IMR-90 (cell line): ENCODE measurements at regions not wholly inside any gene's neighbourhood (a gene's known extent, or its start where the extent isn't known, plus 50 kb on each side); places are given as distances from the start of the nearest gene placed in this dataset.

Source experiments
- ATAC-seq: fragments of 200-7000 bp; cut with Tn5 transposase; 2 replicates; pipeline ENCODE4 v1.9.1; 2020; ENCODE audit warnings: low read depth, mild to moderate bottlenecking, moderate library complexity
- BruUV-seq: library from RNA; stranded (reverse); fragments of 400-500 nt; replicated peaks from 2 replicates; lab custom pipeline; 2021; lab: Mats Ljungman, UMichigan
- CTCF ChIA-PET: fragments of 300-600 bp; formaldehyde crosslinking; extraction: SDS; loops from one replicate; lab custom pipeline; 2021; ENCODE audit warnings: antibody characterized with exemption; lab: Yijun Ruan, JAX
- POLR2A ChIA-PET: fragments of 300-600 bp; sonication (Branson Sonifier 250); formaldehyde crosslinking; loops from one replicate; lab custom pipeline; 2022; ENCODE audit warnings: antibody characterized with exemption; ENCODE audit not compliant: unreplicated experiment; lab: Charles Lee
- DNase-seq: peaks from one replicate; pipeline ENCODE4 v3.0.0; 2013
- H2AFZ ChIP-seq: replicated peaks from 2 replicates; pipeline ENCODE3; 2013; ENCODE audit warnings: low read length, mild to moderate bottlenecking; ENCODE audit not compliant: poor library complexity
- H2AK5ac ChIP-seq: 2 replicates; pipeline ENCODE4 v1.6.1; 2013; ENCODE audit warnings: low read depth, low read length, inconsistent platforms
- H2AK9ac ChIP-seq: replicated peaks from 2 replicates; pipeline ENCODE3; 2013; ENCODE audit warnings: mild to moderate bottlenecking, low read depth, low read length, moderate library complexity; ENCODE audit not compliant: poor library complexity
- H2BK120ac ChIP-seq: 2 replicates; pipeline ENCODE4 v1.6.1; 2013; ENCODE audit warnings: low read depth, low read length, inconsistent platforms
- H2BK15ac ChIP-seq: 3 replicates; pipeline ENCODE4 v1.6.1; 2013; ENCODE audit warnings: low read depth, low read length, inconsistent platforms
- H2BK20ac ChIP-seq: 2 replicates; pipeline ENCODE4 v1.6.1; 2013; ENCODE audit warnings: low read depth, mild to moderate bottlenecking, inconsistent platforms, low read length, moderate library complexity
- H2BK5ac ChIP-seq: 2 replicates; pipeline ENCODE4 v1.6.1; 2013; ENCODE audit warnings: mild to moderate bottlenecking, low read depth, low read length, inconsistent platforms; ENCODE audit not compliant: poor library complexity, severe bottlenecking
- H3K14ac ChIP-seq: replicated peaks from 2 replicates; pipeline ENCODE4 v1.6.1; 2013; ENCODE audit warnings: low read depth, low read length, inconsistent platforms
- H3K18ac ChIP-seq: 2 replicates; pipeline ENCODE4 v1.6.1; 2013; ENCODE audit warnings: low read depth, low read length, control low read depth
- H3K23ac ChIP-seq: 2 replicates; pipeline ENCODE4 v1.6.1; 2013; ENCODE audit warnings: low read depth, low read length, inconsistent platforms
- H3K27ac ChIP-seq: 2 replicates; pipeline ENCODE4 v1.5.1; 2013; ENCODE audit warnings: mild to moderate bottlenecking, control low read depth, low read length; ENCODE audit not compliant: insufficient read depth
- H3K27me3 ChIP-seq: 2 replicates; pipeline ENCODE4 v1.6.1; 2013; ENCODE audit warnings: low read length; ENCODE audit not compliant: control insufficient read depth, insufficient read depth
- H3K36me3 ChIP-seq: 2 replicates; pipeline ENCODE4 v1.6.1; 2013; ENCODE audit warnings: low read length, mixed read lengths; ENCODE audit not compliant: control insufficient read depth, insufficient read depth
- H3K4ac ChIP-seq: 2 replicates; pipeline ENCODE4 v1.6.1; 2013; ENCODE audit warnings: low read depth, low read length, inconsistent platforms
- H3K4me1 ChIP-seq: 2 replicates; pipeline ENCODE4 v1.6.1; 2013; ENCODE audit warnings: low read length, mixed read lengths; ENCODE audit not compliant: control insufficient read depth, insufficient read depth
- H3K4me2 ChIP-seq: 2 replicates; pipeline ENCODE4 v1.6.1; 2013; ENCODE audit warnings: low read depth, mild to moderate bottlenecking, control low read depth, low read length, moderate library complexity
- H3K4me3 ChIP-seq: 2 replicates; pipeline ENCODE4 v1.5.1; 2013; ENCODE audit warnings: low read depth, mild to moderate bottlenecking, control low read depth, low read length, moderate library complexity; ENCODE audit not compliant: insufficient read depth
- H3K56ac ChIP-seq: 2 replicates; pipeline ENCODE4 v1.6.1; 2013; ENCODE audit warnings: low read length, inconsistent platforms; ENCODE audit not compliant: insufficient read depth; ENCODE audit errors: extremely low read depth
- H3K79me1 ChIP-seq, 2 experiments: 2 replicates each; pipeline ENCODE4 v1.6.1; 2013; ENCODE audit warnings: low read length in 2 of 2, inconsistent platforms in 1 of 2, low read depth in 1 of 2
- H3K9ac ChIP-seq: 2 replicates; pipeline ENCODE4 v1.6.1; 2013; ENCODE audit warnings: low read depth, low read length, control low read depth
- H3K9me1 ChIP-seq: 2 replicates; pipeline ENCODE4 v1.6.1; 2013; ENCODE audit warnings: low read length, inconsistent platforms; ENCODE audit not compliant: insufficient read depth
- H3K9me3 ChIP-seq: 2 replicates; pipeline ENCODE4 v1.6.1; 2013; ENCODE audit warnings: low read length; ENCODE audit not compliant: control insufficient read depth, insufficient read depth
- H4K20me1 ChIP-seq: 2 replicates; pipeline ENCODE4 v1.6.1; 2013; ENCODE audit warnings: low read length, inconsistent platforms; ENCODE audit not compliant: insufficient read depth
- H4K5ac ChIP-seq: 2 replicates; pipeline ENCODE4 v1.6.1; 2013; ENCODE audit warnings: mild to moderate bottlenecking, low read depth, low read length, control low read depth
- H4K8ac ChIP-seq, 2 experiments: 2 replicates each; pipeline ENCODE4 v1.6.1; 2013; ENCODE audit warnings: low read depth in 2 of 2, low read length in 2 of 2, control low read depth in 1 of 2, inconsistent platforms in 1 of 2
- H4K91ac ChIP-seq: 2 replicates; pipeline ENCODE4 v1.6.1; 2013; ENCODE audit warnings: low read depth, low read length, inconsistent platforms; ENCODE audit not compliant: insufficient read depth
- BHLHE40 ChIP-seq: fragments of 150-350 bp; IDR thresholded peaks from 2 replicates; pipeline ENCODE4 v1.6.1; 2016; ENCODE audit warnings: mild to moderate bottlenecking, low read depth, low read length
- CEBPB ChIP-seq: IDR thresholded peaks from 2 replicates; pipeline ENCODE4 v1.6.1; 2012; ENCODE audit warnings: low read depth, low read length, improper control_type of control experiment
- CHD1 ChIP-seq: IDR thresholded peaks from 2 replicates; pipeline ENCODE4 v1.6.1; 2012; ENCODE audit warnings: low read depth, low read length, improper control_type of control experiment
- FOS ChIP-seq: fragments of 150-350 bp; IDR thresholded peaks from 2 replicates; pipeline ENCODE4 v1.6.1; 2016; ENCODE audit warnings: low read depth, low read length
- MAFK ChIP-seq: IDR thresholded peaks from 2 replicates; pipeline ENCODE4 v1.6.1; 2012; ENCODE audit warnings: low read depth, low read length, improper control_type of control experiment
- MAZ ChIP-seq: IDR thresholded peaks from 2 replicates; pipeline ENCODE4 v1.6.1; 2012; ENCODE audit warnings: low read depth, mild to moderate bottlenecking, low read length, improper control_type of control experiment, moderate library complexity, borderline replicate concordance
- MXI1 ChIP-seq: IDR thresholded peaks from 2 replicates; pipeline ENCODE4 v1.6.1; 2012; ENCODE audit warnings: low read depth, mild to moderate bottlenecking, low read length, moderate library complexity, borderline replicate concordance
- NFE2L2 ChIP-seq: fragments of 150-350 bp; IDR thresholded peaks from 2 replicates; pipeline ENCODE4 v1.6.1; 2016; ENCODE audit warnings: low read depth, mild to moderate bottlenecking, low read length
- POLR2A ChIP-seq: IDR thresholded peaks from 2 replicates; pipeline ENCODE4 v1.6.1; 2012; ENCODE audit warnings: mild to moderate bottlenecking, low read depth, low read length
- RAD21 ChIP-seq: IDR thresholded peaks from 2 replicates; pipeline ENCODE4 v1.6.1; 2012; ENCODE audit warnings: low read length, improper control_type of control experiment
- RCOR1 ChIP-seq: IDR thresholded peaks from 2 replicates; pipeline ENCODE4 v1.6.1; 2012; ENCODE audit warnings: mild to moderate bottlenecking, low read length, improper control_type of control experiment; ENCODE audit not compliant: insufficient replicate concordance
- RFX5 ChIP-seq: IDR thresholded peaks from 2 replicates; pipeline ENCODE4 v1.8.0; 2012; ENCODE audit warnings: low read depth, mild to moderate bottlenecking, low read length, moderate library complexity
- SMC3 ChIP-seq: fragments of 150-350 bp; IDR thresholded peaks from 2 replicates; pipeline ENCODE4 v1.6.1; 2016; ENCODE audit warnings: low read depth, mild to moderate bottlenecking, antibody characterized with exemption, low read length, moderate library complexity
- WGBS, 2 experiments: methylation state at CpG; one replicate each; pipeline versions ENCODE4 v1.1.5 to v1.1.7; 2013; ENCODE audit warnings: missing lambda C conversion rate in 2 of 2; ENCODE audit not compliant: insufficient read length in 1 of 2; ENCODE audit errors: extremely low coverage in 2 of 2; 5-methylcytosine and 5-hydroxymethylcytosine counted together
- dilution Hi-C: fragments of 300-500 bp; cut with HindIII; formaldehyde crosslinking; loops from one replicate; pipeline ENCODE4 v1.14.3; 2018; ENCODE audit warnings: low sequenced_read_pairs; ENCODE audit not compliant: unreplicated experiment
- in situ Hi-C: fragments of 300-500 bp; cut with MboI; formaldehyde crosslinking; loops from 3 replicates; pipeline ENCODE4 v1.14.3; 2019; ENCODE audit warnings: low sequenced_read_pairs, inconsistent platforms, mixed read lengths
- intact Hi-C: fragments of 100-400 bp; cut with micrococcal nuclease; formaldehyde crosslinking; loops from 2 replicates; pipeline ENCODE4 v1.10.0; 2022
- TF ChIP-seq, protein P1 (sequence below): conservative IDR thresholded peaks from 2 replicates; pipeline ENCODE4 v1.5.1; 2012; ENCODE audit warnings: mild to moderate bottlenecking, low read depth, low read length, improper control_type of control experiment
- TF ChIP-seq, protein P2 (sequence below): fragments of 150-350 bp; IDR thresholded peaks from 2 replicates; pipeline ENCODE4 v1.6.1; 2016; ENCODE audit warnings: low read depth, mild to moderate bottlenecking, low read length, moderate library complexity, borderline replicate concordance
- TF ChIP-seq, protein P3 (sequence below): fragments of 150-350 bp; IDR thresholded peaks from 2 replicates; pipeline ENCODE4 v1.6.1; 2017; ENCODE audit warnings: mild to moderate bottlenecking, antibody characterized with exemption, low read length, low read depth

DNA sequence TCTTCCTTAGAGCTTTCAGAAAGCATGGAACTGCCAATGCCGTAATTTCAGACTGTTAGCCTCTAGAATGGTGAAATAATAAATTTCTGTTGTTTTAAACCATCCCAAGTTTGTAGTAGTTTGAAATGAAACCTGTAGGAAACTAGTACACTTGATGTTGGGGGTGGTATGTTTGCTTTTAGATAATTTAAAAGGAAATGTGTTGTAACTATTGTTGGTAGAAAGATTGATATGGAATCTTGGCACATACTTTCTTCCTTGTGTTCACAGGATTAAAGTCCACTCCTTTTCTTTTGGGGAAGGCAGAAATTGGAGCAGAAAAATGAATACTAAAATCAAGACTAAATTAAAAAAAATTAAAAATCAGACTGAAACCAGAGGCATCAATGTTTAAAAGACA, 66.0 kb upstream of the ARRDC3 start:
- POLR2A ChIA-PET, result no interaction called here
- BruUV-seq, result no TSS peak

More for the DNA sequence above, 66.0 kb upstream of the ARRDC3 start:
- no peak for DNase-seq
- H2AK5ac ChIP-seq, result no peak overlapping the region
- H3K36me3 ChIP-seq, result no peaks in the 10 kb centered on the region
- H3K23ac ChIP-seq, result no peak overlapping the region
- CTCF ChIA-PET, result no interaction called here
- no peaks in the 10 kb centered on the region for H3K79me1 ChIP-seq
- H3K27me3 ChIP-seq, result no peaks in the 10 kb centered on the region
- intact Hi-C loops (no loop called here), dilution Hi-C loops (no loop called here), in situ Hi-C loops (no loop called here)
- H2AK9ac ChIP-seq, result no peak overlapping the region
- no peak overlapping the region for H3K4me2 ChIP-seq
- no peaks in the 10 kb centered on the region for H3K4me1 ChIP-seq
- H2BK20ac ChIP-seq, result no peak overlapping the region
- H2BK5ac ChIP-seq, result no peak overlapping the region
- no peaks in the 10 kb centered on the region for H3K9me1 ChIP-seq
- no peak overlapping the region for H2AFZ ChIP-seq
- no peak overlapping the region for H3K56ac ChIP-seq
- no peak overlapping the region for H4K5ac ChIP-seq
- H4K91ac ChIP-seq, result no peak overlapping the region
- no peak overlapping the region for H3K18ac ChIP-seq
- H4K8ac ChIP-seq, result no peak overlapping the region
- H3K9ac ChIP-seq, result no peak overlapping the region
- H2BK15ac ChIP-seq, result no peak overlapping the region
- TF ChIP-seq BHLHE40 (no peak), FOS (no peak), MAZ (no peak), RFX5 (no peak), POLR2A (no peak), MXI1 (no peak), CEBPB (no peak), SMC3 (no peak), CHD1 (no peak), NFE2L2 (no peak), RAD21 (no peak), MAFK (no peak), RCOR1 (no peak)
- TF ChIP-seq, protein P1, sequence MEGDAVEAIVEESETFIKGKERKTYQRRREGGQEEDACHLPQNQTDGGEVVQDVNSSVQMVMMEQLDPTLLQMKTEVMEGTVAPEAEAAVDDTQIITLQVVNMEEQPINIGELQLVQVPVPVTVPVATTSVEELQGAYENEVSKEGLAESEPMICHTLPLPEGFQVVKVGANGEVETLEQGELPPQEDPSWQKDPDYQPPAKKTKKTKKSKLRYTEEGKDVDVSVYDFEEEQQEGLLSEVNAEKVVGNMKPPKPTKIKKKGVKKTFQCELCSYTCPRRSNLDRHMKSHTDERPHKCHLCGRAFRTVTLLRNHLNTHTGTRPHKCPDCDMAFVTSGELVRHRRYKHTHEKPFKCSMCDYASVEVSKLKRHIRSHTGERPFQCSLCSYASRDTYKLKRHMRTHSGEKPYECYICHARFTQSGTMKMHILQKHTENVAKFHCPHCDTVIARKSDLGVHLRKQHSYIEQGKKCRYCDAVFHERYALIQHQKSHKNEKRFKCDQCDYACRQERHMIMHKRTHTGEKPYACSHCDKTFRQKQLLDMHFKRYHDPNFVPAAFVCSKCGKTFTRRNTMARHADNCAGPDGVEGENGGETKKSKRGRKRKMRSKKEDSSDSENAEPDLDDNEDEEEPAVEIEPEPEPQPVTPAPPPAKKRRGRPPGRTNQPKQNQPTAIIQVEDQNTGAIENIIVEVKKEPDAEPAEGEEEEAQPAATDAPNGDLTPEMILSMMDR, result no peak
- TF ChIP-seq, protein P2, sequence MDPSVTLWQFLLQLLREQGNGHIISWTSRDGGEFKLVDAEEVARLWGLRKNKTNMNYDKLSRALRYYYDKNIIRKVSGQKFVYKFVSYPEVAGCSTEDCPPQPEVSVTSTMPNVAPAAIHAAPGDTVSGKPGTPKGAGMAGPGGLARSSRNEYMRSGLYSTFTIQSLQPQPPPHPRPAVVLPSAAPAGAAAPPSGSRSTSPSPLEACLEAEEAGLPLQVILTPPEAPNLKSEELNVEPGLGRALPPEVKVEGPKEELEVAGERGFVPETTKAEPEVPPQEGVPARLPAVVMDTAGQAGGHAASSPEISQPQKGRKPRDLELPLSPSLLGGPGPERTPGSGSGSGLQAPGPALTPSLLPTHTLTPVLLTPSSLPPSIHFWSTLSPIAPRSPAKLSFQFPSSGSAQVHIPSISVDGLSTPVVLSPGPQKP, result no peak
- TF ChIP-seq, protein P3, sequence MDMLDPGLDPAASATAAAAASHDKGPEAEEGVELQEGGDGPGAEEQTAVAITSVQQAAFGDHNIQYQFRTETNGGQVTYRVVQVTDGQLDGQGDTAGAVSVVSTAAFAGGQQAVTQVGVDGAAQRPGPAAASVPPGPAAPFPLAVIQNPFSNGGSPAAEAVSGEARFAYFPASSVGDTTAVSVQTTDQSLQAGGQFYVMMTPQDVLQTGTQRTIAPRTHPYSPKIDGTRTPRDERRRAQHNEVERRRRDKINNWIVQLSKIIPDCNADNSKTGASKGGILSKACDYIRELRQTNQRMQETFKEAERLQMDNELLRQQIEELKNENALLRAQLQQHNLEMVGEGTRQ, result no peak
- no peaks in the 10 kb centered on the region for H4K20me1 ChIP-seq
- H3K4ac ChIP-seq, result no peak overlapping the region
- ATAC-seq, result no peak
- H3K4me3 ChIP-seq, result no peak overlapping the region
- no peak overlapping the region for H2BK120ac ChIP-seq
- no peak overlapping the region for H3K27ac ChIP-seq
- no CpG with 5 or more reads among the region's 1 CpG for WGBS, 2 experiments
- no peaks in the 10 kb centered on the region for H3K9me3 ChIP-seq
- no peak overlapping the region for H3K14ac ChIP-seq
